ENCODE measurements at regions not wholly inside any gene's neighbourhood (a gene's known extent, or its start where the extent isn't known, plus 50 kb on each side); places are given as distances from the start of the nearest gene placed in this dataset.

DNA sequence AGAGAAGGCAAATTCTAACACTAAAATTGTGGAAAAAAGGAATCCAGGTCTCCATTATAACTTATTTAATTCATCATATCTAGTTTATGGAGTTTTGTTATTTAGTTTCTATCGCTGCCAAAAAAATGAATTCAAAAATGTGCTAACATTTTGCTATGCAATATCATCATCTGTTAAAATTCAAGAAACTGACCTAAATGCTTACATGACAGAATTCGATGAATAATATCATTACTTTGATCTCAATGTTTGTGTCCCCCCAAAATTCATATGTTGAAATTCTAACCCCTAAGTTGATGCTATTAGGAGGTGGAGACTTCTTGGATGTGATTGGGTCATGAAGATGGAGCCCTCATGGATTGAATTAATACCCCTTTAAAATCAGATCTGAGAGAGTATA lies 775.0 kb downstream of the PCDH17 start:
- TF ChIP-seq POLR2AphosphoS5 (IDR thresholded peaks at IDR 0.05) (no peak), POLR2A (IDR thresholded peaks at IDR 0.05) (no peak)
- TF ChIP-seq, protein P1, sequence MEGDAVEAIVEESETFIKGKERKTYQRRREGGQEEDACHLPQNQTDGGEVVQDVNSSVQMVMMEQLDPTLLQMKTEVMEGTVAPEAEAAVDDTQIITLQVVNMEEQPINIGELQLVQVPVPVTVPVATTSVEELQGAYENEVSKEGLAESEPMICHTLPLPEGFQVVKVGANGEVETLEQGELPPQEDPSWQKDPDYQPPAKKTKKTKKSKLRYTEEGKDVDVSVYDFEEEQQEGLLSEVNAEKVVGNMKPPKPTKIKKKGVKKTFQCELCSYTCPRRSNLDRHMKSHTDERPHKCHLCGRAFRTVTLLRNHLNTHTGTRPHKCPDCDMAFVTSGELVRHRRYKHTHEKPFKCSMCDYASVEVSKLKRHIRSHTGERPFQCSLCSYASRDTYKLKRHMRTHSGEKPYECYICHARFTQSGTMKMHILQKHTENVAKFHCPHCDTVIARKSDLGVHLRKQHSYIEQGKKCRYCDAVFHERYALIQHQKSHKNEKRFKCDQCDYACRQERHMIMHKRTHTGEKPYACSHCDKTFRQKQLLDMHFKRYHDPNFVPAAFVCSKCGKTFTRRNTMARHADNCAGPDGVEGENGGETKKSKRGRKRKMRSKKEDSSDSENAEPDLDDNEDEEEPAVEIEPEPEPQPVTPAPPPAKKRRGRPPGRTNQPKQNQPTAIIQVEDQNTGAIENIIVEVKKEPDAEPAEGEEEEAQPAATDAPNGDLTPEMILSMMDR (IDR thresholded peaks at IDR 0.05), result no peak

Data from sigmoid colon (tissue), 4 donors.